Mesodermal cell (in vitro differentiated cells): ENCODE measurements at regions not wholly inside any gene's neighbourhood (a gene's known extent, or its start where the extent isn't known, plus 50 kb on each side); places are given as distances from the start of the nearest gene placed in this dataset.

Experiments used
- H3K27ac ChIP-seq: 2 replicates; pipeline ENCODE4 v1.7.0; 2013; ENCODE audit warnings: mild to moderate bottlenecking, low read depth, low read length, moderate library complexity; ENCODE audit not compliant: severe bottlenecking
- H3K36me3 ChIP-seq: 2 replicates; pipeline ENCODE4 v1.7.1; 2013; ENCODE audit warnings: mild to moderate bottlenecking, low read length, moderate library complexity; ENCODE audit not compliant: control insufficient read depth, insufficient read depth
- H3K4me1 ChIP-seq: one replicate; pipeline ENCODE4 v1.7.1; 2013; ENCODE audit warnings: mild to moderate bottlenecking, low read length; ENCODE audit not compliant: insufficient read depth, control insufficient read depth, poor library complexity, severe bottlenecking
- H3K4me3 ChIP-seq: 2 replicates; pipeline ENCODE4 v1.7.0; 2013; ENCODE audit warnings: low read length, control low read depth, mild to moderate bottlenecking; ENCODE audit not compliant: insufficient read depth, poor library complexity, severe bottlenecking; ENCODE audit errors: extremely low read depth
- H3K9me3 ChIP-seq: 2 replicates; pipeline ENCODE4 v1.7.1; 2013; ENCODE audit warnings: mild to moderate bottlenecking, low read length, moderate library complexity; ENCODE audit not compliant: control insufficient read depth
- WGBS, 2 experiments: methylation state at CpG; one replicate each; pipeline ENCODE4 v1.1.5; 2013; ENCODE audit warnings: missing lambda C conversion rate in 2 of 2; ENCODE audit not compliant: insufficient coverage in 2 of 2; 5-methylcytosine and 5-hydroxymethylcytosine counted together

GRCh38 chr2:150232871-150233270 lies 254.6 kb downstream of the RND3 start:
- no peaks in the 10 kb centered on the region for H3K36me3 ChIP-seq
- no peaks in the 10 kb centered on the region for H3K9me3 ChIP-seq
- H3K4me3 ChIP-seq: no peak overlapping the region
- H3K27ac ChIP-seq: no peak overlapping the region
- H3K4me1 ChIP-seq: no peaks in the 10 kb centered on the region

DNA sequence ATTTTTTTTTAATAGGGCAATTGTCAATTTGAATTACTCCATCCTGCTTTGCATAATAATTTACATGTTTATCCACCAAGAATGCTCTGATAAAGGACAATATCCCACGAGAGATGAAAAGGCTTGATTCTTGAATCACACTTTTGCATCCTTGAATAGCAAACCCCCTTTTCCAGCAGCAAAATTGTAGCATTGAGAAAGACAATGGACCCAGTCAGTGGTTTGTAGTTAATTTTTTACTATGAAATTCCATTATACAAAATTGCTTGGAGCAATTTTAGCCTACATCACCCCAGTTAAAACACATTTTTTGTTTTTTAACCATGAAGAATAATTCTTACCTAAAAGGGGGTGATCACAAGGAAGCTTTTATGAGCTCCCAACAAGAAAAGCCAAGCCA lies 255.1 kb downstream of the RND3 start:
- 100% methylated on average over 1 of the region's 1 CpG; no CpG with 5 or more reads in 1 of the 2 experiments for WGBS, 2 experiments
- no peak overlapping the region for H3K4me3 ChIP-seq
- H3K4me1 ChIP-seq: no peaks in the 10 kb centered on the region
- no peaks in the 10 kb centered on the region for H3K9me3 ChIP-seq
- no peaks in the 10 kb centered on the region for H3K36me3 ChIP-seq
- H3K27ac ChIP-seq: no peak overlapping the region

GRCh38 chr2:150230616-150231015 lies 256.9 kb downstream of the RND3 start:
- Histone ChIP-seq H3K36me3 (no peaks in the 10 kb centered on the region), H3K9me3 (no peaks in the 10 kb centered on the region), H3K4me1 (no peaks in the 10 kb centered on the region), H3K4me3 (no peak overlapping the region), H3K27ac (no peak overlapping the region)
- WGBS, 2 experiments: no CpG with 5 or more reads among the region's 1 CpG

DNA sequence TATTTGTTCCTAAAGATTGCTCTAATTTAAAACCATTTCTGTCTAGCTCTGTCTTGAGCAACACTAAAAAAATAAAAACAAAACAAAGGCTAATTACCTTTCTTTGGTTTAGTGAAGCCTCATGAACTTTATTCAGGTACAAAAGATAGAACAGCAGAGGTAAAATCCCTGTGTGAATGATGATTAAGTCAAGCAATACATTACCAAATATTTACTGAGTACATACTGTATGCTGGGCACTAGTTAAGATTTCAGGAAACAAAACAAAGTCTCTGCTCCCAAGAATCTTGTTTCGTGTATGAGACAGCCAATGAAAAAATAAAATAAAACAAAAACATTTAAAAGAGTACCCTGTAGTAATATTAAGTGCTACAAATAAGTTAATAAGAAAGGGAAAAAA lies 257.5 kb downstream of the RND3 start:
- no peaks in the 10 kb centered on the region for H3K9me3 ChIP-seq
- WGBS, 2 experiments: no CpG with 5 or more reads among the region's 1 CpG
- no peak overlapping the region for H3K27ac ChIP-seq
- H3K36me3 ChIP-seq: no peaks in the 10 kb centered on the region
- no peak overlapping the region for H3K4me3 ChIP-seq
- H3K4me1 ChIP-seq: no peaks in the 10 kb centered on the region

DNA sequence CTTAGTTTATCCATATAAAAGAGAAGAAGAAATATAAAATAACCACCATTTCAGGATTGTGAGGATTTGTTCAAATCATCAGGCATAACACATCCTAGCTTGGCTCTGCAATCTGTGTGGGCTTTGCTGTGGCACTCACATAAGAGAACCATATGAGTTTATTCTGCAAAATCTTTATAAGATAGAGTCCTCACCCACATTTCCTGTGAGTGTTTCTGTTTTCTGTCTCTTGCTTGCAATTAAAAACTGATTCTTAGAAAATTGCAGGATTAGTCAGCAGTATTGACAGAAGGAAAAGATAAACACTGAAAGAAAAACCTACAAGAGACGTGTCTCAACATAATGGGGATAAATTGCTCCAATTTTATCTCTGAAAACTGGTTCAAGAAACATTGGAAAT lies 258.5 kb downstream of the RND3 start:
- no peaks in the 10 kb centered on the region for H3K9me3 ChIP-seq
- WGBS, 2 experiments: no CpG with 5 or more reads among the region's 1 CpG
- H3K36me3 ChIP-seq: no peaks in the 10 kb centered on the region
- H3K27ac ChIP-seq: no peak overlapping the region
- no peaks in the 10 kb centered on the region for H3K4me1 ChIP-seq
- H3K4me3 ChIP-seq: no peak overlapping the region

- 80% methylated on average over 1 of the region's 1 CpG; no CpG with 5 or more reads in 1 of the 2 experiments for WGBS, 2 experiments
- Histone ChIP-seq H3K4me1 (no peaks in the 10 kb centered on the region), H3K27ac (no peak overlapping the region), H3K9me3 (no peaks in the 10 kb centered on the region), H3K4me3 (no peak overlapping the region), H3K36me3 (no peaks in the 10 kb centered on the region)
Measured at GRCh38 chr2:150225030-150225429, 262.4 kb downstream of the RND3 start.

DNA sequence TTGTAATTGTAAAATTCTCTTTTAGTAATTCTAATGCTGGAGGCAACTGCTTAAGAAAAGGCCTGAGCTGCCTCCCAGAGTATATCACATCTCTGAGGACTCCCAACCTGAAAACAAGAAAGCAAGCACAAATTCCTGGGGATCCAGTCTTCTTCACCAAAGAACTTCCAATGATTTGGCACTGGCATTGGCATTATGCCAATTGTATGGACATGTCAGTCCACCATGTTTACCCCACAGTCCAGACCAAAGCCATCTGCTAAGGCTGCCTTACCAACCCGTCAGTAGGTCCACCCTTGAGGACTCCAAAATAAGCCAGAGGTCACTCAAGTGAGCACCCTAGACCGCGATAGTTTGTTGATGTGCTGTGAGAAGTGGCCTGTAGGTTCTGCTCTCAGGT lies 263.1 kb downstream of the RND3 start:
- H3K27ac ChIP-seq: no peak overlapping the region
- H3K4me1 ChIP-seq: no peaks in the 10 kb centered on the region
- H3K4me3 ChIP-seq: no peak overlapping the region
- H3K36me3 ChIP-seq: no peaks in the 10 kb centered on the region
- WGBS, 2 experiments: 100% methylated on average over 3 of the region's 3 CpGs; no CpG with 5 or more reads in 1 of the 2 experiments
- H3K9me3 ChIP-seq: no peaks in the 10 kb centered on the region

GRCh38 chr2:150222942-150223341 lies 264.5 kb downstream of the RND3 start:
- H3K4me1 ChIP-seq: no peaks in the 10 kb centered on the region
- WGBS, 2 experiments: 73% methylated on average over 2 of the region's 5 CpGs; no CpG with 5 or more reads in 1 of the 2 experiments
- no peaks in the 10 kb centered on the region for H3K36me3 ChIP-seq
- no peak overlapping the region for H3K4me3 ChIP-seq
- no peaks in the 10 kb centered on the region for H3K9me3 ChIP-seq
- no peak overlapping the region for H3K27ac ChIP-seq

DNA sequence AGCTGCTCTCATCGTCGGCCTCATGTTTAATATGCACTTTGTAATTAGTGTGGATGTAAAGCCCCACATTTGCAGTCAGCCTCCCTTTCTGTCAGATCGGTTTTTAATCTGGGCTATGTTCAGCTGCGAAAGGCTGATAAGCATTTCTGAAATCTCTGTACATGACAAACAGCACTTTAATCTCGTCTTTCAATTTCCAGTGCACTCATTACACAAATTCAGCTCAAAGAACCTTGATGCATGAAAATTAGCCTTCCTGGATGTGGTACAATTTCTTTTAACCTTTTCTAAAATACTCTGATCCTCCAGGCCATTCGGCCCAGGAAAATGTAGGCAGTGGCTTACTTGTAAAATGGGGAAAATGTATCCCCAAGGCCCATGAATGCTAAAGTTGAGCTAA lies 265.1 kb downstream of the RND3 start:
- Histone ChIP-seq H3K4me3 (no peak overlapping the region), H3K27ac (no peak overlapping the region), H3K9me3 (no peaks in the 10 kb centered on the region), H3K36me3 (no peaks in the 10 kb centered on the region), H3K4me1 (no peaks in the 10 kb centered on the region)
- WGBS, 2 experiments: 92 to 100% methylated on average over 5 of the region's 6 CpGs

- H3K9me3 ChIP-seq: no peaks in the 10 kb centered on the region
- H3K27ac ChIP-seq: no peak overlapping the region
- H3K4me3 ChIP-seq: no peak overlapping the region
- no peaks in the 10 kb centered on the region for H3K4me1 ChIP-seq
- no peaks in the 10 kb centered on the region for H3K36me3 ChIP-seq
- 83% methylated on average over 1 of the region's 2 CpGs for WGBS, 2 experiments
Measured at GRCh38 chr2:150219861-150220260, 267.6 kb downstream of the RND3 start.

DNA sequence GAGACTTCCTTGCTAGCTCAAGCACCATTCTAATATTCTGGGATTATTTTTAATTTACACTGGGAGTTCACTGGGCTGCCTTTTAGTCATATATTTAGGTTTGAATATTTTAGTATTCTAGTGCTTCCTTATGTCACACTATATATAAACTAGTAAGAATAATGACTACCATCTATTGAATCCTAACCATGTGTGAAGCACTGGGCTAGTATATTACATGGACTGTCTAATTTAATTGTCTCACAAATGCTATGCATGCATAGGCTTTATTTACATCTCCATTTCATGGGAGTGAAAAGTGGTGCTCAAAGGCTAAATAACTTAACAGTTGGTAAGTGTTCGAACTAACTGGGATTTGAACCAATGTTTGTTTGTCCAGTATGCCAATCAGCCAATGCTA lies 272.4 kb downstream of the RND3 start:
- Histone ChIP-seq H3K27ac (no peak overlapping the region), H3K9me3 (no peaks in the 10 kb centered on the region), H3K36me3 (no peaks in the 10 kb centered on the region), H3K4me1 (no peaks in the 10 kb centered on the region), H3K4me3 (no peak overlapping the region)
- WGBS, 2 experiments: 100% methylated on average over 1 of the region's 1 CpG; no CpG with 5 or more reads in 1 of the 2 experiments

DNA sequence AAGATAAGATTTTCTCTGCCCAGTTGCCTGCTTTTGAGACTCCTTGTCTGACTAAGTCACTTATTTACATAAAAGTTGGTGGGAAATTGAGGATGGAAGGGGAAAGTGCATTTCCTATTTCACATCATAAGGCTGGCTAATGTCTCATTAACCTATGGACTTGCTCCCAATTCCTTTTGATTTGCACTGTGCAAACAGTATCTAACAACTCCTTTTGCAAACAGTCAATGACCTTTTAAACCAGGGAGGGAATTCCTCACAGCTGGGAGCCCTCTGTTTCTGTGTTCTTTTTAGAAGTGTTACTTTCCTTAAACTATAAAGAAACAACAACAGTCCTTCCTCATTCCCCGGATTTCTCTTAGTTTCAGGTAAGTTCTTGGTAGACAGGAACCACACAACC lies 272.8 kb downstream of the RND3 start:
- H3K9me3 ChIP-seq: no peaks in the 10 kb centered on the region
- H3K4me3 ChIP-seq: no peak overlapping the region
- WGBS, 2 experiments: no CpG with 5 or more reads among the region's 1 CpG
- no peaks in the 10 kb centered on the region for H3K4me1 ChIP-seq
- H3K27ac ChIP-seq: no peak overlapping the region
- H3K36me3 ChIP-seq: no peaks in the 10 kb centered on the region
